Kidney glomerular epithelial cell (primary cell): ENCODE measurements at regions not wholly inside any gene's neighbourhood (a gene's known extent, or its start where the extent isn't known, plus 50 kb on each side); places are given as distances from the start of the nearest gene placed in this dataset.
"Not testable (repeated sequence)": the region's sequence is repeated elsewhere in the genome, so short reads cannot be mapped to it uniquely, and the experiment has no call there.

Experiments
- DNase-seq: peaks from one replicate; lab custom pipeline; 2025; lab: John Stamatoyannopoulos, UW

GRCh38 chr20:60761056-60761455, 491.0 kb upstream of the CDH4 start:
- no peak for DNase-seq

GRCh38 chr20:60762386-60762785, 489.7 kb upstream of the CDH4 start:
- DNase-seq: no peak

- no peak for DNase-seq
Measured at GRCh38 chr20:60764328-60764727, 487.7 kb upstream of the CDH4 start.

- DNase-seq: no peak
Measured at GRCh38 chr20:60764771-60765170, 487.3 kb upstream of the CDH4 start.

DNA sequence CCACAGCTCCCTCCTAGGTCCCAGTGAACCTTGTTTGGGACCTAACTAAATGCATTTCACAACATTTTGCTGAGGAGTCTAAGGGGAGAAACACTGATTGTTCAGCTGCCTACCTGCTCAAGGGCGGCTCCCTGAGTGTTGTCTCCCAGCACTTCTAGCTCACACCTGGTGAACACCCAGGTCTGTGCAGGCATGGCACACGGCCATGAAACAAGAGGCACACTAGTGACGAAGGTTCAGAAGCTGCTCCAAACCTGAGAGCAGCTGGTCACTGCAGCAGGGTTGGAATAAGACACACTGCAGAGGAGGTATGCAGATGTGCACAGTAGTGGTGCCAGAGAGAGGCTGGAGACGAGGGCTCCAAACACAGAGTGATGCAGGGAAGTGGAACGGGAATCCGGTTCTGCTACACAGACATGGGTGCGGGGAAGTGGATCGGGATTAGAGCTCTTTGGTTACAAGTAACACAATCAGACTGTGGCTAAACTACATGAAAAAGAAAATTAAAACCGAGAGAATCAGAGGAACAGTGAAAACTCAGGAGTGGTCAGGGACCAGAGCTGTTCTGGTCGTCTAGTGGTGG, 486.1 kb upstream of the CDH4 start:
- DNase-seq: no peak

GRCh38 chr20:60768216-60768615, 483.8 kb upstream of the CDH4 start:
- DNase-seq: no peak

DNA sequence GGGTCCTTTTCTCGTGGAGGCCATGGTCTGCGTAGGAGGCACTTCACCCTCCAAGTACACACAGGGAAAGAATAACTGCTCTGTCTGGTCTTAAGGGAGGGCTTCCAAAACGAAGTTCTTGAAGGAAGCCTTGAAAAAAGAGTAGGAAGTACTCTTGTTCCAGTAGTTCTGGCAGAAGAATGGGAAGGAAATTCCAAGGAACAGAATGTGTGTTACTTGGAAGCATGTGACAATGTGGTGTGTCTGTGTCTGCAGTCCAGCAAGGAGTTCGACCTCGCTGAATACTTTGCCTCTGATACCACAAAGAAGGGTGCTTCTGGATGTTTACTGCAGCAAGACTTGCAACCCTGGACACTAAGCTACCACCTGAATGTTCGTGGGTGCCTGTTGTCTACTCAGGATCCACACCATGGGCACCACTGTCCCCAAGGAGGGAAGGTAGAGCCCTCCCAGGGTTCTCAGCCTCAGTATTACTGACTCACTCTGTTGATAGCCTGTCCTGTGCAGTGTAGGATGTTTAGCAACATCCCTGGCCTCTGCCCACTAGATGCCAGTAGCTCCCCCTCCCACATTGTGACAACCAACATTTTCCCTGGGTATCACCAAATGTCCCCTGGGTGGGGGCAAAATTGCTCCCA, 471.6 kb upstream of the CDH4 start:
- DNase-seq: no peak

DNA sequence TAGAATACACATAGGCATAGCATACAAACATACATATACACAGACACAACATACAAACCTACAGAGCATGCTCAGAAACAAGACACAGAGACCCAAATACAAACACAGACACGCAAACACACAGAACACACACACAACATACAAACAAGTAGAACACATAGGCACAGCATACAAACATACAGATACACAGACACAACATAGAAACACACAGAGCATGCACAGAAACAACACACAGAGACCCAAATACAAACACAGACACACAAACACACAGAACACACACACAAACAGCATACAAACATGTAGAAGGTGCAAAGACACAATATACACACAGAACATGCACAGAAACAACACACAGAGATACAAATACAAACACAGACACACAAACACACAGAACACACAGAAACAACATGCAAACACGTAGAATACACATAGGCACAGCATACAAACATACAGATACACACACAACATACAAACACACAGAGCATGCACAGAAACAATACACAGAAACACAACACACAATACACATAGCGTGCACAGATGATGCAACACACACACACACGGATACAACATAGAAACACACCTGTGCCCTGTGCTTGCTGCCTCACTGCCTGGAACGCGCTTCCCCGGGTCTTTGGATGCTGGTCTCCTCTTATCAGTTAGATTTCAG, 469.0 kb upstream of the CDH4 start:
- no peak for DNase-seq

GRCh38 chr20:60785301-60785700, 466.8 kb upstream of the CDH4 start:
- no peak for DNase-seq

DNA sequence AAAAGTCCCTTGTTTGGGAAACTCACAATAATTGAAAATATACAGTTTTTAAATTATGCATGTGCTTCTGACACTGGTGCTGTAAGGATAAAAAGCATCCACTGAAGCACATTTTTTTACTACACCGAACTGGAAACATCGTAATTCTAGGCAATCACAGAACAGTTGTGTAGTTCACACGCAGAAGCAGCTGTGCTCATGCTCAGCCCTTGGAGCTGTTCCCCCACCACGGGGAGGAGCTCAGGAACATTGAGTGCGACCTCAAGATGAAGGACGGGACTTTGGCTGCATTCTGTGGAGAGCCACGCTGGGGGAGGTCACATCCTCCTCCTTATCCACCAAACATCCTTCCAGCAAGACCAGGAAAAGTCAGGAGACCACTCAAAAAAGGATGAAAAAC, 466.3 kb upstream of the CDH4 start:
- DNase-seq: no peak

GRCh38 chr20:60786686-60787217, 465.3 kb upstream of the CDH4 start:
- DNase-seq: no peak

DNA sequence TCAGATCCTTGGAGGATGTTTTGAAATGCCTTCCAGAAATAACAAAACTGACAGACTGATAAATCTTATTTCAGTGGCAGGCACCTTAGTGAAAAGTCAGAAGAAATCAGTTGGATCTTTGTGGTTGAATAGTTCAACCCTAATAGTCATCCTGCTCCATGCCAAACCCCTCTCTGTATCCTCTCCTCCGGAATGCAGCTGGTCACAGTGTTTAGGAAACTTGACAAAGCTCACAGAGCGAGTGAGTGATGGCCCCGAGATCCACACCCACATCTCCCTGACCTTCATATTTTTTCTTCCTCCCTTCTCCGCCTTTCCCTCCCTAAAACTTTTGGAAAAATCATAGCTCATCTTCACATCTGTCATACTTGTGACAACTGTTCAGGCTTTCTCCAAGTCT, 464.8 kb upstream of the CDH4 start:
- no peak for DNase-seq

DNA sequence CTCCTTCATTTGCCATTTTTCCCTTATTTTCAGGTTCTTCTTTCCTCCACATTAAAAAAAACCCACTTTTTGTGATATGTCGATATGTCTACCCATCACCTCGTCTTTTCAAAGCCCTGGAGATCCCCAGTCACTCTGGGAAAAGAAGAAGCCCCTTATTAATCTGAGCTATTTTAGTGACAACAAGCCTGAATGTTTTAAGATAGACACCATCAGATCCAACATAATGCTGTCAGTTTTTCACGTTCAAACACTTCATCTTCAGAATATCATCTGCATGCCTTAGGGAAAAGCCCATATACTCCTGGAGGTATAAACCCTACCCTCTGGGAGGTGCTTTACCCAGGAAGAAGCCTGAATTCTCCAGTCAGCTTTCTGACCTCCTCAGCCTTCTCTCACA, 464.0 kb upstream of the CDH4 start:
- DNase-seq: no peak

DNA sequence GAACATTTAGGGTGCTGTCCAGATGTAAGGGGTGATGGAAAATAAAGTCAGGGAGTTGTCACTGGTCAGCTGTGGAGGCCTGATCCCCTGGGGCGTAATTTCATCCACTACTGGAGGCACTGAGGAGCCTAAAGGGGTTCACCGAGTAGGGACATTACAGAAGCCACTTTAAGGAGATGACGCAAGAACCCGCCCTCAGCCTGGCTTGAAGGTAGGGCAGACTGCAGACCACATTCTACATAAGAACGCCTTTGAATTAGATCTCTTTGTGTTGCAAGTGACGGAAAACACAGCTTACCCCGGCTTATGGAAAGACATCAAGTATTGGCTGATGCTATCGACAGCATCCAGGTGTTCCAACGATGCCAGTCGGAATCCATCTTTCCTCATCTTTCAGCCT, 462.7 kb upstream of the CDH4 start:
- DNase-seq: no peak

- not testable (repeated sequence) for DNase-seq
Measured at GRCh38 chr20:60790339-60790738, 461.7 kb upstream of the CDH4 start.

DNA sequence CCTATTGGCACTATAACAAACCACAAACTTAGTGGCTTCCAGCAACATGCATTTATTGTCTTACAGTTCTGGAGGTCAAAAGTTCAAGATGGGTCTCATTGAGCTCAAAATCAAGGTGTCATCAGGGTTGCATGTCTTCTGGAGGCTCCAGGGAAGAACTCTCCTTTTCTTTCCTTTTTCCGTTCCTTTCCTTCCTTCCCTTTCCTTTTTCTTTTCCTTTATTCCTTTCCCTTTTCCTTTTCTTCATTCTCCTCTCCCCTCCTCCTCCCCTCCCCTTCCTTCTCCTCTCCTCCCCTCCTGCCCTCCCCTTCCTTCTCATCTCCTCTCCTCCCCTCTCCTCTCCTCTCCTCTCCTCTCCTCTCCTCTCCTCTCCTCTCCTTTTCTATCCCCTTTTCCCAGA, 460.2 kb upstream of the CDH4 start:
- no peak for DNase-seq

GRCh38 chr20:60792941-60793340, 459.1 kb upstream of the CDH4 start:
- DNase-seq: no peak

DNA sequence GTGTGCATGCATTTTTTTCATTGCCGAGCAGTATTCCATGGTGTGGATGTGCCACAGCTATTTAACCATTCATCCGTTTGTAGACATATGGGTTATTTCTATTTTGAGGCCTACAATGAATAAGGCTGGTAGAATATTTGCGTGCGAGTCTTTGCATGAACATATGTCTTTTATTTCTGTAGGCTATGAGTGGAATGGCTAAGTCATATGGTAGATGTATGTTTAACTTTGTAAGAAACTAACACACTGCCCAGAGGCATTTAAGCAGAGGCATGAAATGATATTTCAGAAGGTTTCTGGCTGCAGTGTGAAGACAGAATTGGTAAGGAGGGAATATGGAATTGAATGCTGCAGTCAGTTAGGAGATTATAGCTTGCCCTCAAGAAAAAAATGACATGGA, 457.4 kb upstream of the CDH4 start:
- DNase-seq: no peak

DNA sequence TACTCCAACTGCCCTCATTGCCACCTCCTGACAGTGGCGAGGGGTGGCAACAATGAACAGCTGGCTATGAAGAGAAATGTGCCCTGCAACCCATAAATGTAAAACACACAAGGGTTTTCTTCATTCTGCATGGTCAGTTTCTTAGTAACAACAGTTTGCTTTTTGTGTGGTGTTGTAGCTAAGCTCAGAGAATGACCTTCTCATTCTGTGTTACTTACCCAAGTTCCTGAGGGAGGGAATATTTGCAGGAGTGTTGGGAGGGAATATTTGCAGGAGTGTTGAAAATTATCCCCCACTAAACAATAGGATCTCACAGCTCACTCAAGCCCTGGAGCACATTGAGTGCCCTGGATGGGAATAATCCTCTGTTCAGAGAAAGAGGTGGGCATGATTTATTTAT, 456.4 kb upstream of the CDH4 start:
- DNase-seq: no peak

DNA sequence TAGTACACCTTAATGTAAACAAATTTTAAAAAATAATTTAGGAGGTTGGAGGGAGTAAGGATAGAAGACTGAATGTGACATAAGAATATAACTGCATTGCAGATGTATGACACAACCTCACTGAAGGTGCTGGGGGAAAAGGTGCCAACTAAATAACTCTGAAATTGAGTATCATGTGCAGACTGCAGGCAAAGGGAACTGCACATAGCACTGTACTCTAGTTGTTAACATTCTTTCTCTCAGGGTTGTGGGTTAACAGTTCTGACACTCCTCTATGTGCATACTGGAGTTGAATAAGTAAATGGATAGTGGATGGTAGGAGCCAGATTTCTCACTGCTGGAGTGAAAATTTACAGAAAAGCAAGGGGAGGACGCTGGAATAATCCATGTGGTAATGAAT, 451.9 kb upstream of the CDH4 start:
- no peak for DNase-seq

DNA sequence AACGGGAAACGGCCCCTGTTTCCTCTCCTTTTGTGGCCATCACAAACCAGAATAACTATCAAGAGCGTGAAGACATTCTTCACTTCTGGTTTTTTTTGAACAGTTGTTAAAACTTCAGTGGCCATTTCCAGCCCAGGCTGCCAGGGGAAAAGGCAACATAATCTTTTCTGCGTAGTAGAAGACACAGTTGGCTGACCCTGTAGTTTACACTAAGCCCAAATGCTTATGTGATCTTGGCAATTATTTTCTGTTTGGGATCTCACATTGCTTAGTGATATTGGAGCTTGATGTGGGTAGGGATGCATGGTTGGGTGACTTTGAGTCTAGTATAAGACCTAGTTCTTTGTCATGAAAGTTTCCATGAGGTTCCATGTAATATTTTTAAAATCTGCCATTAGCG, 449.4 kb upstream of the CDH4 start:
- DNase-seq: no peak

DNA sequence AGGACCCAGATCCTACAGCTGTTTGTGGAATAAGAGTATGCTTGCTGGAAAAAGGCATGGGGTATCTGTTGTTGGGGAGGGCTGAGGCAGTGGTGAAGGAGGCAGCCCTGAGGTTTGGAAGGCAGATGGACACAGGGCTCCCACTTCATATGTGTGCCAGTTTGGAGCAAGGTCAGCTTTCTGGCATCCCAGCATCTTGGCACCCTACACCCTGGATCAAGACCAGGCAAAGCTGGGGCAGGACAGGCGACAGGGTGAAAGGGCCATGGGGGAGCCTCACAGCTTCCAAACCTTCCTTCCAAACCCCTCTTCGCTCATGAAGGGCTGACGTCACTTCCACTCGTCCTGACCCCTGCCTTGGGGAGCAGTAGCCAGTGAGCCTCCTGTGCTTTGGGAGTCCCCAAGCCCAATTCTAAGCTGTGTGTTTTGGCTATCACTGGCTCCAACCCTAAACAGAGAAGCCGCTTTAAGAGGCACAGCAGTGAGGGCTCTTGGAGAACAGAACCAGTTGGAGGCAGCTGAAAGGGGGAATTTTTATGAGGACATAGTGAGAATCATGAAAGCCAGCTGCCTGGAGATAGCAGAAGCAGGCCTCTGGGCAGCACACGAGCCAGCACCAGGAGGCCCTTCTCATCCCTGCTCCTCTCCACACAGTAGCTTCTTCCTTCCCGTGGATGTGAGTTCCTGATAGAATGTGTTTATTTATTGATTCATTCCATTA, 448.6 kb upstream of the CDH4 start:
- no peak for DNase-seq
